T-cell (primary cell): ENCODE measurements at regions not wholly inside any gene's neighbourhood (a gene's known extent, or its start where the extent isn't known, plus 50 kb on each side); places are given as distances from the start of the nearest gene placed in this dataset.
"Not testable (repeated sequence)": the region's sequence is repeated elsewhere in the genome, so short reads cannot be mapped to it uniquely, and the experiment has no call there.

Source experiments
- ATAC-seq, 4 experiments: fragments of 200-7000 bp in 3 of 4; fragments of 150-1000 bp in 1 of 4; cut with Tn5 transposase; replicated peaks in 1 of 4; 1 replicate in 3 of 4; 2 replicates in 1 of 4; pipeline ENCODE4 v1.10.0; 2021; ENCODE audit warnings: moderate library complexity in 3 of 4, mild to moderate bottlenecking in 2 of 4, moderate number of reproducible peaks in 1 of 4
- CTCF ChIA-PET, 2 donors: fragments of 300-600 bp; sonication (Branson Sonifier 250); formaldehyde crosslinking; loops; one replicate each; lab custom pipeline; 2022; ENCODE audit warnings: antibody characterized with exemption in 2 of 2; lab: Charles Lee
- POLR2A ChIA-PET, 2 donors: fragments of 300-600 bp; sonication (Branson Sonifier 250); formaldehyde crosslinking; loops; one replicate each; lab custom pipeline; 2022; ENCODE audit warnings: antibody characterized with exemption in 2 of 2; lab: Charles Lee
- DNase-seq, 35 experiments: peaks; one replicate each; pipeline versions ENCODE4 v3.0.0 to v3.0.0-alpha.2; 2013 to 2023
- H3K27ac ChIP-seq: one replicate; pipeline ENCODE4 v1.5.1; 2013; ENCODE audit warnings: low read length
- H3K27me3 ChIP-seq, 2 experiments: replicated peaks in 1 of 2; 1 replicate in 1 of 2; 2 replicates in 1 of 2; pipeline versions ENCODE4 v1.6.1 to v1.7.0; 2013; ENCODE audit warnings: low read length in 1 of 2, mixed read lengths in 1 of 2; ENCODE audit not compliant: control insufficient read depth in 2 of 2, insufficient read depth in 2 of 2; ENCODE audit errors: extremely low read depth in 1 of 2
- H3K36me3 ChIP-seq, 2 donors: 1 replicate in 1 of 2; 2 replicates in 1 of 2; pipeline versions ENCODE4 v1.6.1 to v1.7.0; 2013; ENCODE audit warnings: low read length in 1 of 2; ENCODE audit not compliant: control insufficient read depth in 2 of 2, insufficient read depth in 1 of 2; ENCODE audit errors: extremely low read depth in 1 of 2
- H3K4me1 ChIP-seq, 2 experiments: 1 replicate in 1 of 2; 2 replicates in 1 of 2; pipeline versions ENCODE4 v1.6.1 to v1.7.0; 2013; ENCODE audit warnings: low read length in 2 of 2, mixed read lengths in 1 of 2; ENCODE audit not compliant: insufficient read depth in 2 of 2, control insufficient read depth in 1 of 2; ENCODE audit errors: extremely low read depth in 1 of 2
- H3K4me3 ChIP-seq, 2 donors: 1 replicate in 1 of 2; 2 replicates in 1 of 2; pipeline versions ENCODE4 v1.5.1 to v1.7.0; 2013; ENCODE audit warnings: mild to moderate bottlenecking in 2 of 2, low read length in 1 of 2, moderate library complexity in 1 of 2; ENCODE audit not compliant: control insufficient read depth in 1 of 2; ENCODE audit errors: extremely low read depth in 1 of 2
- H3K9me3 ChIP-seq: 2 replicates; pipeline ENCODE4 v1.7.0; 2013
- H3K27ac Mint-ChIP-seq, 2 donors: one replicate each; pipeline ENCODE4 v1.8.0; 2020 to 2021; ENCODE audit warnings: mild to moderate bottlenecking in 2 of 2, mixed read lengths in 2 of 2
- H3K27me3 Mint-ChIP-seq, 2 donors: one replicate each; pipeline ENCODE4 v1.8.0; 2021 to 2022; ENCODE audit warnings: mixed read lengths in 2 of 2
- H3K36me3 Mint-ChIP-seq: one replicate; pipeline ENCODE4 v1.8.0; 2021; ENCODE audit warnings: mixed read lengths
- H3K4me1 Mint-ChIP-seq, 3 donors: one replicate each; pipeline ENCODE4 v1.8.0; 2020 to 2022; ENCODE audit warnings: mixed read lengths in 3 of 3, mild to moderate bottlenecking in 1 of 3
- H3K4me3 Mint-ChIP-seq, 3 donors: one replicate each; pipeline ENCODE4 v1.8.0; 2020 to 2022; ENCODE audit warnings: mild to moderate bottlenecking in 3 of 3, mixed read lengths in 3 of 3, moderate library complexity in 3 of 3
- H3K9me3 Mint-ChIP-seq, 3 donors: one replicate each; pipeline ENCODE4 v1.8.0; 2020 to 2022; ENCODE audit warnings: mixed read lengths in 3 of 3
- WGBS: methylation state at CpG from one replicate; pipeline ENCODE4 v1.1.5; 2013; ENCODE audit warnings: missing lambda C conversion rate; ENCODE audit not compliant: insufficient coverage; 5-methylcytosine and 5-hydroxymethylcytosine counted together

- H3K9me3 Mint-ChIP-seq, H3K27ac ChIP-seq, H3K36me3 ChIP-seq, H3K9me3 ChIP-seq, POLR2A ChIA-PET, H3K4me3 ChIP-seq, H3K36me3 Mint-ChIP-seq, ATAC-seq, H3K4me1 ChIP-seq, H3K27me3 ChIP-seq, H3K27ac Mint-ChIP-seq, H3K4me1 Mint-ChIP-seq, DNase-seq, H3K27me3 Mint-ChIP-seq, H3K4me3 Mint-ChIP-seq: not testable (repeated sequence)
- CTCF ChIA-PET: interaction anchor here in 1 of 2 donors (0.7 kb wide), 1 partner anchor 130 kb away, joined by 3 read pairs; no protein-coding TSS in a partner anchor
- WGBS: 100% methylated on average over 2 of the region's 3 CpGs
These were observed 84.8 kb upstream of the C1QTNF3 start for GRCh38 chr5:34127818-34128217.

GRCh38 chr5:34128890-34129289 lies 85.9 kb upstream of the C1QTNF3 start:
- H3K27me3 Mint-ChIP-seq, H3K36me3 Mint-ChIP-seq, CTCF ChIA-PET, H3K4me1 Mint-ChIP-seq, H3K27ac ChIP-seq, H3K4me3 ChIP-seq, H3K9me3 ChIP-seq, H3K27me3 ChIP-seq, H3K36me3 ChIP-seq, H3K4me1 ChIP-seq, POLR2A ChIA-PET, H3K27ac Mint-ChIP-seq, H3K4me3 Mint-ChIP-seq, DNase-seq, ATAC-seq, H3K9me3 Mint-ChIP-seq: not testable (repeated sequence)

- DNase-seq, H3K27me3 Mint-ChIP-seq, H3K4me1 ChIP-seq, H3K27me3 ChIP-seq, H3K36me3 ChIP-seq, H3K27ac ChIP-seq, H3K4me3 Mint-ChIP-seq, H3K4me1 Mint-ChIP-seq, CTCF ChIA-PET, ATAC-seq, H3K9me3 Mint-ChIP-seq, H3K27ac Mint-ChIP-seq, H3K9me3 ChIP-seq, POLR2A ChIA-PET, H3K4me3 ChIP-seq: not testable (repeated sequence)
- H3K36me3 Mint-ChIP-seq: peaks cover 15% of the 10 kb centered on the region
- no CpG with 5 or more reads among the region's 4 CpGs for WGBS
These were observed 112.0 kb upstream of the C1QTNF3 start for GRCh38 chr5:34154988-34155387.

- H3K9me3 ChIP-seq, H3K9me3 Mint-ChIP-seq, H3K36me3 ChIP-seq, H3K4me3 Mint-ChIP-seq, H3K4me3 ChIP-seq, H3K27me3 Mint-ChIP-seq, H3K27me3 ChIP-seq, H3K27ac ChIP-seq, H3K4me1 Mint-ChIP-seq, ATAC-seq, H3K4me1 ChIP-seq, H3K27ac Mint-ChIP-seq, POLR2A ChIA-PET, CTCF ChIA-PET, DNase-seq: not testable (repeated sequence)
- no CpG with 5 or more reads among the region's 4 CpGs for WGBS
- H3K36me3 Mint-ChIP-seq: peaks cover 16% of the 10 kb centered on the region
These were observed 113.8 kb upstream of the C1QTNF3 start for GRCh38 chr5:34156703-34157414.

GRCh38 chr5:34160904-34161303 lies 117.9 kb upstream of the C1QTNF3 start:
- H3K27me3 Mint-ChIP-seq, H3K9me3 ChIP-seq, H3K4me3 Mint-ChIP-seq, H3K27ac Mint-ChIP-seq, DNase-seq, CTCF ChIA-PET, ATAC-seq, H3K27ac ChIP-seq, POLR2A ChIA-PET, H3K9me3 Mint-ChIP-seq, H3K27me3 ChIP-seq, H3K4me3 ChIP-seq, H3K4me1 Mint-ChIP-seq, H3K4me1 ChIP-seq, H3K36me3 ChIP-seq: not testable (repeated sequence)
- peaks cover 13% of the 10 kb centered on the region for H3K36me3 Mint-ChIP-seq
- no CpG with 5 or more reads among the region's 4 CpGs for WGBS

GRCh38 chr5:34171398-34171797 lies 128.4 kb upstream of the C1QTNF3 start:
- H3K27me3 ChIP-seq, H3K9me3 ChIP-seq, H3K4me3 Mint-ChIP-seq, H3K36me3 ChIP-seq, ATAC-seq, H3K27ac ChIP-seq, POLR2A ChIA-PET, CTCF ChIA-PET, H3K9me3 Mint-ChIP-seq, H3K27ac Mint-ChIP-seq, DNase-seq, H3K27me3 Mint-ChIP-seq, H3K4me1 ChIP-seq, H3K4me1 Mint-ChIP-seq, H3K4me3 ChIP-seq: not testable (repeated sequence)
- peaks cover 35% of the 10 kb centered on the region for H3K36me3 Mint-ChIP-seq
